Common myeloid progenitor, CD34-positive (primary cell): ENCODE measurements at regions not wholly inside any gene's neighbourhood (a gene's known extent, or its start where the extent isn't known, plus 50 kb on each side); places are given as distances from the start of the nearest gene placed in this dataset.

Experiments
- CTCF ChIA-PET: fragments of 350-600 bp; sonication (Branson Sonifier 250); formaldehyde crosslinking; loops from one replicate; lab custom pipeline; 2021; ENCODE audit warnings: antibody characterized with exemption; lab: Charles Lee
- POLR2A ChIA-PET: fragments of 350-600 bp; sonication (Branson Sonifier 250); formaldehyde crosslinking; loops from one replicate; lab custom pipeline; 2021; ENCODE audit warnings: antibody characterized with exemption; lab: Charles Lee
- DNase-seq, 3 donors: peaks; one replicate each; pipeline versions ENCODE4 v3.0.0 to v3.0.0-alpha.2; 2013
- H3K27ac ChIP-seq, 2 experiments: 1 replicate in 1 of 2; 2 replicates in 1 of 2; pipeline ENCODE4 v1.7.0; 2013; ENCODE audit warnings: inconsistent platforms in 2 of 2, low read length in 2 of 2, mild to moderate bottlenecking in 2 of 2, low read depth in 1 of 2, moderate library complexity in 1 of 2; ENCODE audit not compliant: severe bottlenecking in 2 of 2, insufficient read depth in 1 of 2, poor library complexity in 1 of 2
- H3K27me3 ChIP-seq, 5 experiments: replicated peaks in 2 of 5; 1 replicate in 3 of 5; 2 replicates in 2 of 5; pipeline versions ENCODE4 v1.6.1 to v1.7.0; 2013; ENCODE audit warnings: low read length in 4 of 5, mild to moderate bottlenecking in 2 of 5, moderate library complexity in 2 of 5, inconsistent platforms in 1 of 5; ENCODE audit not compliant: insufficient read depth in 5 of 5, control insufficient read depth in 4 of 5
- H3K36me3 ChIP-seq, 4 experiments: 1 replicate in 2 of 4; 2 replicates in 2 of 4; pipeline versions ENCODE4 v1.6.1 to v1.7.0; 2013; ENCODE audit warnings: low read length in 3 of 4, control low read depth in 1 of 4, mild to moderate bottlenecking in 1 of 4; ENCODE audit not compliant: control insufficient read depth in 4 of 4, insufficient read depth in 4 of 4
- H3K4me1 ChIP-seq, 4 experiments: 1 replicate in 3 of 4; 2 replicates in 1 of 4; pipeline versions ENCODE4 v1.6.1 to v1.7.1; 2013; ENCODE audit warnings: low read length in 3 of 4, mild to moderate bottlenecking in 3 of 4, control low read depth in 1 of 4, inconsistent platforms in 1 of 4, moderate library complexity in 1 of 4; ENCODE audit not compliant: control insufficient read depth in 4 of 4, insufficient read depth in 4 of 4; ENCODE audit errors: control extremely low read depth in 1 of 4
- H3K4me3 ChIP-seq, 7 experiments: 1 replicate in 4 of 7; 2 replicates in 3 of 7; pipeline versions ENCODE4 v1.5.1 to v1.7.0; 2013; ENCODE audit warnings: mild to moderate bottlenecking in 7 of 7, low read length in 6 of 7, moderate library complexity in 6 of 7, inconsistent platforms in 2 of 7, low read depth in 2 of 7, control low read depth in 1 of 7; ENCODE audit not compliant: insufficient read depth in 4 of 7, control insufficient read depth in 1 of 7; ENCODE audit errors: extremely low read depth in 1 of 7
- H3K9me3 ChIP-seq, 5 experiments: 1 replicate in 4 of 5; 2 replicates in 1 of 5; pipeline versions ENCODE4 v1.6.1 to v1.7.1; 2013; ENCODE audit warnings: low read length in 4 of 5, mild to moderate bottlenecking in 2 of 5, inconsistent platforms in 1 of 5, low read depth in 1 of 5, moderate library complexity in 1 of 5; ENCODE audit not compliant: control insufficient read depth in 4 of 5, insufficient read depth in 2 of 5; ENCODE audit errors: control extremely low read depth in 1 of 5
- WGBS: methylation state at CpG from one replicate; pipeline ENCODE4 v1.1.5; 2013; ENCODE audit not compliant: insufficient coverage; 5-methylcytosine and 5-hydroxymethylcytosine counted together

DNA sequence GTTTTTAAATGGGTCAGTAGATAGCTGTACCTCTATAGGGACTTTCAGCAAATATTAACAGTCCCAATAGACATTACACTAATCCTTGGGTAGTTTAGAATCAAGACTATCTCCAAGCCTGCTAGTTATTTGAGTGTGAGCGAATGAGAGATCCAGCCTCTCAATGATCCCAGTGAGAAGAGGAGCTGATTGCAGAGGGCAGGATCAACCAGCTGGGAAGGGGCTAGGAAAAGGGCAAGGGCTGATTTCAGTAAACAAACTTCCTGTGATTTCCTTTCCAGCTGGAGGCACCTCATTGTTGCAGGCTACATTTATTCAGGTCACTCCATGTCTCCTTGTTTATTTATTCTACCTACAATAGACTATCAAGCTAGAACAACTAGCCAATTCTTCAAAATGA, 84.1 kb upstream of the CTNNA2 start:
- DNase-seq, result no peak
- ChIA-PET POLR2A (no interaction called here), CTCF (no interaction called here)
- H3K4me3 ChIP-seq, result no peak overlapping the region
- no peaks in the 10 kb centered on the region for H3K27me3 ChIP-seq
- 50% methylated on average over 1 of the region's 1 CpG for WGBS
- no peaks in the 10 kb centered on the region for H3K4me1 ChIP-seq
- no peaks in the 10 kb centered on the region for H3K9me3 ChIP-seq
- H3K27ac ChIP-seq, result no peak overlapping the region
- no peaks in the 10 kb centered on the region for H3K36me3 ChIP-seq

DNA sequence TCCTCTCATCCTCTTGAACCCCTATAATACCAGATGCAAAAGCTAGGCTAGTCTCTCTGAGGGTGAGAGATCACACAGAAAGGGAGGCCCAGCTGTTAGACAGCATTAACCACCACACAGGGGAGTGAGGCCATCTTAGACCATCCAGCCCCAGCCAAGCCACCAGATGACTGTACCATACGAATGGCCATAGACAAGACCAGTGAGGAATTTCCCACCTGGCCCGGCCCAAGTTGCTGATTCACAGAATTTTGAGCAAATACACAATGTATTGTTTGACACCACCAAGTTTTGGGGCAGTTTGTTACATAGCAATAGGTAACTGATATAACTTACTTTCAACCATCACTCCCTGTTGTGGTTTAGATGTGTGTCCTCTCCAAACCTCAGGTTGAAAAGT, 98.2 kb upstream of the CTNNA2 start:
- WGBS, result 80% methylated on average over 1 of the region's 2 CpGs
- ChIA-PET CTCF (no interaction called here), POLR2A (no interaction called here)
- Histone ChIP-seq H3K36me3 (no peaks in the 10 kb centered on the region), H3K27me3 (no peaks in the 10 kb centered on the region), H3K9me3 (no peaks in the 10 kb centered on the region), H3K4me3 (no peak overlapping the region), H3K4me1 (no peaks in the 10 kb centered on the region), H3K27ac (no peak overlapping the region)
- DNase-seq, result no peak

DNA sequence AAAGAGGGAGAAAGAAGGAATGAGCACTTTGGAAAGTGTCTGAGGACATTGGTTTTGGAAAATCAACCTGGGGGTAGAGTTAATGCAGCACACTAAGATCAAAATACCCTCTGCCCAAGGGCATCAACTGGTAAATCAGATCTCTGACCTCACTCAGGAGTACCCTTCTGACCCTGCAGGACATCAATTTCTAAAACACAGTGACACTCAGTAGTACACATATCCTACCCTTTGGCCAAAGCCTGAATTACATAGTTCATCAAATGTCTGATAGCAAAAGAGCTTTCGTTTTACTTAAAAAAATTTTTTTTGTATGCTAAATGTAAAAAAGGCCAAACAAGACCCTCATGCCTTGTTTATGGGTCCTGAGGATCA, 118.4 kb upstream of the CTNNA2 start:
- Histone ChIP-seq H3K27ac (no peak overlapping the region), H3K4me3 (no peak overlapping the region), H3K27me3 (no peaks in the 10 kb centered on the region), H3K4me1 (no peaks in the 10 kb centered on the region), H3K36me3 (no peaks in the 10 kb centered on the region), H3K9me3 (no peaks in the 10 kb centered on the region)
- ChIA-PET CTCF (no interaction called here), POLR2A (no interaction called here)
- no CpG with 5 or more reads among the region's 1 CpG for WGBS
- no peak for DNase-seq

DNA sequence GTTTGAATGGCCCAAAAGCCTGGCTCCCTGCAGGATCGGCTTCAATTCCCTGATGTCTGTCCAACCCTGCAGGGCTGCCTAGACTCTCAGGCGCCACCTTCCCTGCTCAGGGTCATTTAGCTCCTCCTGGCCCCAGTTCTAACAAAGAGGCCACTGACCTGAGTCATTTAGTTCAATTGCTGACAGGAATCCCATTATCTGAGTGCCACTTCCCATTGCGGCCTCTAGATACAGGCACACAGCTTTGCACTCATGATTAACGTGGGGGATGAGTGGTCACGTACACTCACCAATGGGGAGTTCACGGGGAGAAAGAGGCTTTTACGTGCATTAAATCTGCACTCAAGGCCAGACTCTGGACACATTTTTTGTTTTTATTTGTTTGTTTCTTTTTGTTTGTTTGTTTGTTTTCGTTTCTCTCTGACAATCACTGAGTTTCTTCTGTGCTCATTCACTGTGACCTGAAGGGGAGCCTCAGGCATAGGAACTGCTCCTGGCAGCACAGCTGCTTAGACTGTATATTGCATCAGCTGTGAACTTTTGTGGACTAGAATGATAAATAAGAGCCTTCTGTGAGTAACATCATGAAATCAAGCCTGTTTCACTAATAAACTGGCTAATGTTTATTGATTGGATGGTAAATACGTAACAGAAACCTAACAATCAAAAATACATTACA, 118.9 kb upstream of the CTNNA2 start:
- ChIA-PET POLR2A (no interaction called here), CTCF (no interaction called here)
- 35% methylated on average over 5 of the region's 9 CpGs for WGBS
- no peaks in the 10 kb centered on the region for H3K4me1 ChIP-seq
- H3K9me3 ChIP-seq, result no peaks in the 10 kb centered on the region
- no peaks in the 10 kb centered on the region for H3K27me3 ChIP-seq
- DNase-seq, result no peak
- H3K36me3 ChIP-seq, result no peaks in the 10 kb centered on the region
- no peak overlapping the region for H3K27ac ChIP-seq
- H3K4me3 ChIP-seq, result no peak overlapping the region

DNA sequence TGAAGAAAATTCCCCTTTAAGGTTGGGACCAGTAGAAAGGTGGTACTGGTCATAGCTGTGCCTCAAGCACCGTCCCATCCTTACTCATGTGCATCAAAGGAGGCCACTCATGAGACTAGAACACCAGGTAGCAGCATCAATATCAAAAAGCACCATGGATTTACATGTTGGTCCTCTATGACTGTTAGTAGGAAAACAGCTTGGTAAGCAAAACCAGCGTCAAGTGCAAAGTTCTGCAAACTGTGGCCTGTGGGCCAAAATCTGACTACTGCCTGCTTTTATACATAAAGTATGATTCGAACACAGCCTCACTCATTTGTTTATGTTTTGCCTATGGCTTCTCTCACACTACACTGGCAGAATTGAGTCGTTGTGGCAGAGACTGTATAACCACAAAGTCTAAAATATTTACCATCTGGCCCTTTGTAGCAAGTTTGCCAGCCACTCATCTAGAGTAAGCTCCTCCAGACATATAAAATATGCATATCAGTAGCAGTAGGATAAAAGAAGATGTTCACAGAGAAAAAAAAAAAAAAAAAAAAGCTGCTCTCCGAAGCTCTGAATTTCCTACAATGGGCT, 119.7 kb upstream of the CTNNA2 start:
- no peak overlapping the region for H3K27ac ChIP-seq
- H3K9me3 ChIP-seq, result no peaks in the 10 kb centered on the region
- ChIA-PET CTCF (interaction anchor here (0.6 kb wide), 1 partner anchor 1236 kb away, joined by 4 read pairs; no protein-coding TSS in a partner anchor), POLR2A (no interaction called here)
- no peak for DNase-seq
- H3K27me3 ChIP-seq, result no peaks in the 10 kb centered on the region
- WGBS, result 94% methylated on average over 3 of the region's 5 CpGs
- H3K36me3 ChIP-seq, result no peaks in the 10 kb centered on the region
- no peak overlapping the region for H3K4me3 ChIP-seq
- H3K4me1 ChIP-seq, result no peaks in the 10 kb centered on the region

DNA sequence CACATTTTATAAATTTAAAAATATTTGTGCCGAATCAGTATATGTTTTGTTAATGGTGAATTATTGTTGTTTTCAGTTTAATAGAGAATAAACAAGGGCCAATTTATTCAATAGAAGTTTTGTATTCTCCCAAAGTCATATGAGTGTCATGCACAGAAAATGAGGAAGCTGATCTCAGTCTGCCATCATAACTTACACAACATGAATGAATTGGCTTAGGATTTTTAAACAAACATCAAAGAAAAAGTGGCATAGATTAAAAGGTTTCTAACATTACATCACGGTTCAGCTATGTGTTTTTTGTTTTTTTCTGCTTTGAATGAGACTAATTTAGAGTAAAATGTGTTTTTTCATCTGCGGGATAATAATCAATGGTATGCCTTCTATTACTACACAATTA, 123.4 kb upstream of the CTNNA2 start:
- Histone ChIP-seq H3K4me1 (no peaks in the 10 kb centered on the region), H3K27me3 (no peaks in the 10 kb centered on the region), H3K9me3 (no peaks in the 10 kb centered on the region), H3K27ac (no peak overlapping the region), H3K4me3 (no peak overlapping the region), H3K36me3 (no peaks in the 10 kb centered on the region)
- CTCF ChIA-PET, result no interaction called here
- POLR2A ChIA-PET, result no interaction called here
- DNase-seq, result no peak
- WGBS, result no CpG with 5 or more reads among the region's 3 CpGs

DNA sequence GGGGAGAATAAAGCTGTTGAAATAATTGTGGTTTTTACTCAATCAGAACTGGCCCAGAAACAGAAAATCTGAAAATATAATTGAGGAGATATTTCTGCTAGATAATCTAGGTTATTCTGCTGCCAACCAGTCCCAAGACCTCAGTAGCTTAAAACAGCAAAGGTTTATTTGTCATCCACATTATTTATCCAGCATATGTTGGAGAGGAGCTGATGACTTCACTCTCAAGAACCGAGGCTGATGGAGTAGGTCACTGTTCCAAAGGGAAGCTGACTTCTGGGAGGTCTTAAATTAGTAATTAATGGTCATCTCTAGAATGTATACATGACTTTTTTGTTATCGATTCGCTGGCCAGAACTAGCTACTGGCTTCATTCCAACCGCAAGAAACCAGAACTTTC, 124.8 kb upstream of the CTNNA2 start:
- CTCF ChIA-PET, result no interaction called here
- H3K9me3 ChIP-seq, result no peaks in the 10 kb centered on the region
- H3K4me1 ChIP-seq, result no peaks in the 10 kb centered on the region
- no peak for DNase-seq
- no peak overlapping the region for H3K4me3 ChIP-seq
- POLR2A ChIA-PET, result no interaction called here
- H3K36me3 ChIP-seq, result no peaks in the 10 kb centered on the region
- 60% methylated on average over 1 of the region's 4 CpGs for WGBS
- H3K27me3 ChIP-seq, result no peaks in the 10 kb centered on the region
- H3K27ac ChIP-seq, result no peak overlapping the region
